ENCODE measurements at regions not wholly inside any gene's neighbourhood (a gene's known extent, or its start where the extent isn't known, plus 50 kb on each side); places are given as distances from the start of the nearest gene placed in this dataset.

GRCh38 chr18:2002604-2003003, 568.7 kb downstream of the METTL4 start:
- TF ChIP-seq, protein P1, sequence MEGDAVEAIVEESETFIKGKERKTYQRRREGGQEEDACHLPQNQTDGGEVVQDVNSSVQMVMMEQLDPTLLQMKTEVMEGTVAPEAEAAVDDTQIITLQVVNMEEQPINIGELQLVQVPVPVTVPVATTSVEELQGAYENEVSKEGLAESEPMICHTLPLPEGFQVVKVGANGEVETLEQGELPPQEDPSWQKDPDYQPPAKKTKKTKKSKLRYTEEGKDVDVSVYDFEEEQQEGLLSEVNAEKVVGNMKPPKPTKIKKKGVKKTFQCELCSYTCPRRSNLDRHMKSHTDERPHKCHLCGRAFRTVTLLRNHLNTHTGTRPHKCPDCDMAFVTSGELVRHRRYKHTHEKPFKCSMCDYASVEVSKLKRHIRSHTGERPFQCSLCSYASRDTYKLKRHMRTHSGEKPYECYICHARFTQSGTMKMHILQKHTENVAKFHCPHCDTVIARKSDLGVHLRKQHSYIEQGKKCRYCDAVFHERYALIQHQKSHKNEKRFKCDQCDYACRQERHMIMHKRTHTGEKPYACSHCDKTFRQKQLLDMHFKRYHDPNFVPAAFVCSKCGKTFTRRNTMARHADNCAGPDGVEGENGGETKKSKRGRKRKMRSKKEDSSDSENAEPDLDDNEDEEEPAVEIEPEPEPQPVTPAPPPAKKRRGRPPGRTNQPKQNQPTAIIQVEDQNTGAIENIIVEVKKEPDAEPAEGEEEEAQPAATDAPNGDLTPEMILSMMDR (IDR thresholded peaks at IDR 0.05; ENCODE audit: low read depth, low read length) = no peak
- no peak for TF ChIP-seq EZH2phosphoT487 (IDR thresholded peaks at IDR 0.05; ENCODE audit: low read depth)

All from OCI-LY3 (cell line).